ENCODE measurements at regions not wholly inside any gene's neighbourhood (a gene's known extent, or its start where the extent isn't known, plus 50 kb on each side); places are given as distances from the start of the nearest gene placed in this dataset.

- DNase-seq (ENCODE audit: low read depth) = no peak
- no peak for TF ChIP-seq CTCF (IDR thresholded peaks at IDR 0.05; ENCODE audit: control insufficient read depth, insufficient read depth, low read depth, low read length, missing control alignments)
- no peak overlapping the region for H3K4me3 ChIP-seq (ENCODE audit: control insufficient read depth, low read depth, low read length)
These were observed 301.5 kb upstream of the CDH5 start for GRCh38 chr16:66064801-66065530.

- no peak for DNase-seq (ENCODE audit: low read depth)
- TF ChIP-seq CTCF (IDR thresholded peaks at IDR 0.05; ENCODE audit: control insufficient read depth, insufficient read depth, low read depth, low read length, missing control alignments) = no peak
- H3K4me3 ChIP-seq (ENCODE audit: control insufficient read depth, low read depth, low read length) = no peak overlapping the region
These were observed 307.7 kb upstream of the CDH5 start for GRCh38 chr16:66058832-66059231.

- peak; percentile 82 for DNase-seq (ENCODE audit: low read depth)
- H3K4me3 ChIP-seq (ENCODE audit: control insufficient read depth, low read depth, low read length) = no peak overlapping the region
- TF ChIP-seq CTCF (IDR thresholded peaks at IDR 0.05; ENCODE audit: control insufficient read depth, insufficient read depth, low read depth, low read length, missing control alignments) = no peak
These were observed 308.3 kb upstream of the CDH5 start for GRCh38 chr16:66058172-66058691.

GRCh38 chr16:66057057-66057456 is 309.4 kb upstream of the CDH5 start:
- TF ChIP-seq CTCF (IDR thresholded peaks at IDR 0.05; ENCODE audit: control insufficient read depth, insufficient read depth, low read depth, low read length, missing control alignments) = no peak
- no peak for DNase-seq (ENCODE audit: low read depth)
- H3K4me3 ChIP-seq (ENCODE audit: control insufficient read depth, low read depth, low read length) = no peak overlapping the region

GRCh38 chr16:66054095-66054494 is 312.4 kb upstream of the CDH5 start:
- no peak overlapping the region for H3K4me3 ChIP-seq (ENCODE audit: control insufficient read depth, low read depth, low read length)
- no peak for DNase-seq (ENCODE audit: low read depth)
- no peak for TF ChIP-seq CTCF (IDR thresholded peaks at IDR 0.05; ENCODE audit: control insufficient read depth, insufficient read depth, low read depth, low read length, missing control alignments)

- no peak overlapping the region for H3K4me3 ChIP-seq (ENCODE audit: control insufficient read depth, low read depth, low read length)
- TF ChIP-seq CTCF (IDR thresholded peaks at IDR 0.05; ENCODE audit: control insufficient read depth, insufficient read depth, low read depth, low read length, missing control alignments) = no peak
- DNase-seq (ENCODE audit: low read depth) = no peak
These were observed 313.7 kb upstream of the CDH5 start for GRCh38 chr16:66052745-66053144.

Data from AG09309 (cell line).